Esophagus muscularis mucosa (tissue), 3 donors: ENCODE measurements at regions not wholly inside any gene's neighbourhood (a gene's known extent, or its start where the extent isn't known, plus 50 kb on each side); places are given as distances from the start of the nearest gene placed in this dataset.

Experiments
- POLR2A ChIP-seq: fragments of 450-650 bp; IDR thresholded peaks from one replicate; pipeline ENCODE4 v1.6.1; 2017; ENCODE audit warnings: antibody characterized with exemption, moderate library complexity, mild to moderate bottlenecking, low read depth
- POLR2AphosphoS5 ChIP-seq, 2 donors: sonication (generic); formaldehyde crosslinking; IDR thresholded peaks; one replicate each; pipeline ENCODE4 v1.6.1; 2017; ENCODE audit warnings: antibody characterized with exemption in 2 of 2
- TF ChIP-seq, protein P1 (sequence below), 3 experiments: fragments of 200-600 bp in 2 of 3; fragments of 450-650 bp in 1 of 3; sonication (generic) in 2 of 3; IDR thresholded peaks; one replicate each; pipeline ENCODE4 v1.5.1; 2017 to 2019; ENCODE audit warnings: antibody characterized with exemption in 3 of 3, mild to moderate bottlenecking in 2 of 3, moderate library complexity in 1 of 3

DNA sequence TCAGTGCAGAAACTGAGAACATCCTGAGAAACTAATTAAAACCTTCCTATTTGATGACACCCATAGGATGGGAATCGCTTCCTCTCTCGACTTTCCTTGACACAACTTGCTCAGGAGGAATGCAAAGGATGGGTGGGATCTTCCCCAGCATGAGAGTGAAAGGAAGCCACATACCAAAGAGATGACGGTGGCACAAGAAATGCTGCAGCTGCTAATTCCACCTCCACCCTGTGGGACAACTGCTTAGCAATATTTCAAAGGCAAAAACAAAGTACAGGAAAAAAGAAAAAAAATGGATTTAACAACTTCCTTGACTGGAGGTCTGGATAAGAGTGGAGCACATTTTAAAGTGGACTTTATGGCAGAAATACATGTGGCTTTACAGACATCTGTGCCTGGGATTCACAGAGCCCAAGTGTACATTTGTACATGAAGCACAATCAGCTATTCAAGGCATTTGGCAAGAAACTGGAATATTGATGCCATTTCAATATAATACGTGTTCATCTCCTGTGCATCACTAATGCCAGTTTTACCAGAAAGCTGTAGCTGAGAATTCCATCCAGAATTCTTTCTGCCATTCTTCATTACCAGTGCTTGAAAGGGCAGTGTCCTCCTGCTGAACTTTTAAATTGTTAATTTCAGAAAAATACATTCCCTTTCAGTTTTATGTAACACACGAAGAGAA lies 359.2 kb upstream of the ACTBL2 start:
- TF ChIP-seq, protein P1, sequence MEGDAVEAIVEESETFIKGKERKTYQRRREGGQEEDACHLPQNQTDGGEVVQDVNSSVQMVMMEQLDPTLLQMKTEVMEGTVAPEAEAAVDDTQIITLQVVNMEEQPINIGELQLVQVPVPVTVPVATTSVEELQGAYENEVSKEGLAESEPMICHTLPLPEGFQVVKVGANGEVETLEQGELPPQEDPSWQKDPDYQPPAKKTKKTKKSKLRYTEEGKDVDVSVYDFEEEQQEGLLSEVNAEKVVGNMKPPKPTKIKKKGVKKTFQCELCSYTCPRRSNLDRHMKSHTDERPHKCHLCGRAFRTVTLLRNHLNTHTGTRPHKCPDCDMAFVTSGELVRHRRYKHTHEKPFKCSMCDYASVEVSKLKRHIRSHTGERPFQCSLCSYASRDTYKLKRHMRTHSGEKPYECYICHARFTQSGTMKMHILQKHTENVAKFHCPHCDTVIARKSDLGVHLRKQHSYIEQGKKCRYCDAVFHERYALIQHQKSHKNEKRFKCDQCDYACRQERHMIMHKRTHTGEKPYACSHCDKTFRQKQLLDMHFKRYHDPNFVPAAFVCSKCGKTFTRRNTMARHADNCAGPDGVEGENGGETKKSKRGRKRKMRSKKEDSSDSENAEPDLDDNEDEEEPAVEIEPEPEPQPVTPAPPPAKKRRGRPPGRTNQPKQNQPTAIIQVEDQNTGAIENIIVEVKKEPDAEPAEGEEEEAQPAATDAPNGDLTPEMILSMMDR (IDR thresholded peaks at IDR 0.05) = no peak
- no peak for TF ChIP-seq POLR2A
- TF ChIP-seq POLR2AphosphoS5 (IDR thresholded peaks at IDR 0.05) = peak in 1 of 2 donors; percentile 15
